NT2/D1 (cell line): ENCODE measurements at regions not wholly inside any gene's neighbourhood (a gene's known extent, or its start where the extent isn't known, plus 50 kb on each side); places are given as distances from the start of the nearest gene placed in this dataset.

Experiments used
- SUZ12 ChIP-seq: IDR thresholded peaks from 2 replicates; pipeline ENCODE4 v1.6.1; 2011; ENCODE audit not compliant: insufficient read length, insufficient read depth; ENCODE audit errors: extremely low read depth
- YY1 ChIP-seq: IDR thresholded peaks from 2 replicates; pipeline ENCODE4 v1.6.1; 2011; ENCODE audit not compliant: insufficient read length, insufficient read depth
- ZNF274 ChIP-seq: IDR thresholded peaks from 2 replicates; pipeline ENCODE4 v1.6.1; 2011; ENCODE audit warnings: mild to moderate bottlenecking, low read depth, low read length

GRCh38 chr13:109427695-109428094 is 358.7 kb downstream of the IRS2 start:
- TF ChIP-seq ZNF274 (no peak), SUZ12 (no peak), YY1 (no peak)
